Esophagus squamous epithelium (tissue), 4 donors: ENCODE measurements at regions not wholly inside any gene's neighbourhood (a gene's known extent, or its start where the extent isn't known, plus 50 kb on each side); places are given as distances from the start of the nearest gene placed in this dataset.

Source experiments
- POLR2A ChIP-seq, 4 donors: fragments of 450-650 bp; IDR thresholded peaks; one replicate each; pipeline ENCODE4 v1.6.1; 2017; ENCODE audit warnings: antibody characterized with exemption in 4 of 4, mild to moderate bottlenecking in 4 of 4, moderate library complexity in 3 of 4
- TF ChIP-seq, protein P1 (sequence below), 6 experiments: fragments of 450-650 bp in 4 of 6; fragments of 200-600 bp in 2 of 6; sonication (generic) in 2 of 6; IDR thresholded peaks; one replicate each; pipeline ENCODE4 v1.5.1; 2016 to 2019; ENCODE audit warnings: antibody characterized with exemption in 6 of 6, mild to moderate bottlenecking in 4 of 6, moderate library complexity in 4 of 6

DNA sequence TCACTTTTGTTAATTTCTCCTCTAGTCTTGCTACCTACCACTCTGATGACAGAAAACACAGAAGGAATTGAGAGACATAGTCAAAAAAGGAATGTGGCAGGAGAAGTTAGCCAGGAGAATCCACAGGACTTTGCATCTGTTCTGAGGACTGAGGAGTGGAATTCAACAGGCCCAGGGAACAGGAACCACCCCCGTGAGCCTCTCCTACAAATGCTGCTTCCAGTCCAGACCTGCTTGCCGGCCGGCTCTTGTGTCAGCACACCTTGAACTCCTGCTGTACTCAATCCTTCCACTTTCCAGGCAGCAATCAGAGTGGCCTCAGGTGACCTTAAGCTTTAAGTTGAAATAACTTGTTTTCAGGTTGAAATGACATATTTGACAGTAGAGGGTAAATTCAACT lies 903.1 kb downstream of the BCL11B start:
- TF ChIP-seq, protein P1, sequence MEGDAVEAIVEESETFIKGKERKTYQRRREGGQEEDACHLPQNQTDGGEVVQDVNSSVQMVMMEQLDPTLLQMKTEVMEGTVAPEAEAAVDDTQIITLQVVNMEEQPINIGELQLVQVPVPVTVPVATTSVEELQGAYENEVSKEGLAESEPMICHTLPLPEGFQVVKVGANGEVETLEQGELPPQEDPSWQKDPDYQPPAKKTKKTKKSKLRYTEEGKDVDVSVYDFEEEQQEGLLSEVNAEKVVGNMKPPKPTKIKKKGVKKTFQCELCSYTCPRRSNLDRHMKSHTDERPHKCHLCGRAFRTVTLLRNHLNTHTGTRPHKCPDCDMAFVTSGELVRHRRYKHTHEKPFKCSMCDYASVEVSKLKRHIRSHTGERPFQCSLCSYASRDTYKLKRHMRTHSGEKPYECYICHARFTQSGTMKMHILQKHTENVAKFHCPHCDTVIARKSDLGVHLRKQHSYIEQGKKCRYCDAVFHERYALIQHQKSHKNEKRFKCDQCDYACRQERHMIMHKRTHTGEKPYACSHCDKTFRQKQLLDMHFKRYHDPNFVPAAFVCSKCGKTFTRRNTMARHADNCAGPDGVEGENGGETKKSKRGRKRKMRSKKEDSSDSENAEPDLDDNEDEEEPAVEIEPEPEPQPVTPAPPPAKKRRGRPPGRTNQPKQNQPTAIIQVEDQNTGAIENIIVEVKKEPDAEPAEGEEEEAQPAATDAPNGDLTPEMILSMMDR (IDR thresholded peaks at IDR 0.05), result no peak
- TF ChIP-seq POLR2A (IDR thresholded peaks at IDR 0.05), result no peak
